Heart left ventricle (tissue), 16 donors: ENCODE measurements at regions not wholly inside any gene's neighbourhood (a gene's known extent, or its start where the extent isn't known, plus 50 kb on each side); places are given as distances from the start of the nearest gene placed in this dataset.
"Not testable (repeated sequence)": the region's sequence is repeated elsewhere in the genome, so short reads cannot be mapped to it uniquely, and the experiment has no call there.

Experiments used
- ATAC-seq, 4 donors: fragments of 200-7000 bp; cut with Tn5 transposase; one replicate each; pipeline ENCODE4 v1.9.1; 2020 to 2022; ENCODE audit warnings: moderate library complexity in 4 of 4, mild to moderate bottlenecking in 3 of 4, moderate number of reproducible peaks in 1 of 4
- DNase-seq, 5 donors: peaks; one replicate each; pipeline ENCODE4 v3.0.0-alpha.2; 2020
- H3K27ac ChIP-seq, 12 donors: fragments of 200-600 bp; sonication (generic) in 4 of 12; one replicate each; pipeline versions ENCODE4 v1.5.0 to v1.8.0; 2016 to 2022; ENCODE audit warnings: mild to moderate bottlenecking in 2 of 12
- H3K27me3 ChIP-seq, 9 donors: fragments of 200-600 bp; sonication (generic) in 2 of 9; one replicate each; pipeline versions ENCODE4 v1.5.1 to v1.8.0; 2016 to 2022; ENCODE audit warnings: mild to moderate bottlenecking in 3 of 9
- H3K36me3 ChIP-seq, 9 donors: fragments of 200-600 bp; sonication (generic) in 2 of 9; one replicate each; pipeline versions ENCODE4 v1.5.0 to v1.8.0; 2018 to 2022; ENCODE audit warnings: mild to moderate bottlenecking in 2 of 9
- H3K4me1 ChIP-seq, 12 donors: fragments of 200-600 bp; sonication (generic) in 4 of 12; one replicate each; pipeline versions ENCODE4 v1.5.0 to v1.8.0; 2016 to 2022; ENCODE audit warnings: mild to moderate bottlenecking in 3 of 12
- H3K4me3 ChIP-seq, 12 donors: fragments of 200-600 bp; sonication (generic) in 4 of 12; one replicate each; pipeline versions ENCODE4 v1.5.0 to v1.8.0; 2017 to 2022; ENCODE audit warnings: mild to moderate bottlenecking in 9 of 12, moderate library complexity in 4 of 12
- H3K9me3 ChIP-seq, 12 donors: fragments of 200-600 bp; sonication (generic) in 4 of 12; one replicate each; pipeline versions ENCODE4 v1.5.0 to v1.8.0; 2016 to 2022; ENCODE audit warnings: mild to moderate bottlenecking in 1 of 12
- POLR2A ChIP-seq, 2 donors: fragments of 450-650 bp; IDR thresholded peaks; one replicate each; pipeline ENCODE4 v1.6.1; 2017; ENCODE audit warnings: antibody characterized with exemption in 2 of 2, mild to moderate bottlenecking in 2 of 2, moderate library complexity in 2 of 2
- WGBS, 4 donors: extraction: QIAGEN DNeasy Blood & Tissue Kit in 2 of 4; methylation state at CpG; one replicate each; pipeline versions ENCODE4 v1.1.5 to v1.1.7; 2013 to 2018; 5-methylcytosine and 5-hydroxymethylcytosine counted together
- intact Hi-C, 10 donors: fragments of 100-400 bp; cut with DNase I; formaldehyde crosslinking; loops; one replicate each; pipeline versions ENCODE4 v1.11.1 to v1.14.2; 2022
- TF ChIP-seq, protein P1 (sequence below), 12 donors: fragments of 200-600 bp; sonication (generic) in 4 of 12; IDR thresholded peaks; one replicate each; pipeline versions ENCODE4 v1.5.0 to v1.8.0; 2018 to 2022; ENCODE audit warnings: antibody characterized with exemption in 12 of 12, mild to moderate bottlenecking in 5 of 12
- donor health status: ischemic (EF 13 %, LVEDD 7.1; RV severe dilation, severe dysfunction).
- donor health status: healthy with polysubstance abuse.
- donor health status: DM: no; HTN: yes; CAD: no.
- donor health status: DM: no; HTN: no; CAD: no.
- donor health status: ischemic (EF 25% LVEDD 6.9; RV normal size, moderate dysfunction).
- donor health status: ischemic (EF 25% LVEDD 5.7; RV mildly dilated, moderate dysfunction).
- donor health status: healthy.
- donor health status: DM: yes; HTN: yes; CAD: no.
- donor health status: ischemic (EF 35%, LVEDD 5.7; RV mildly dilated, moderate dysfunction).
- donor health status: nonischemic (EF 11% LVEDD 7.7; RV severe dilation, severe dysfunction).
- donor health status: DM: yes; HTN: yes; CAD: no.
- donor health status: PGD.
- donor health status: ischemic (EF 29% LVEDD 5.4; RV normal size, mild dysfunction).
- donor health status: nonischemic (EF 23%, LVEDD 6.1; RV moderate dilation, normal function).

DNA sequence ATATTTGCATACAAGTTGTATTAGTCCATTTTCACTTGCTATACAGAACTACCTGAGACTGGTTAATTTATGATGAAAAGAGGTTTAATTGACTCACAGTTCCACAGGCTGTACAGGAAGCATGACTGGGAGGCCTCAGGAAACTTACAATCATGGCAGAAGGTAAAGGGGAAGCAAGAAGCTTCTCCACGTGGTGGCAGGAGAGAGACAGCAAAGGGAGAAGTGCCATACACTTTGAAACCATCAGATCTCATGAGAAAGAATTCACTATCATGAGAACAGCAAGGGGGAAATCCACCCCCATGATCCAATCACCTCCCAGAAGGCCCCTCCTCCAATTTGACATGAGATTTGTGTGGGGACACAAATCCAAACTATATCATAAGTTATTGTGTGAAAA is 506.7 kb upstream of the DPH6 start:
- not testable (repeated sequence) for H3K27me3 ChIP-seq, H3K4me1 ChIP-seq, H3K27ac ChIP-seq, H3K9me3 ChIP-seq, ATAC-seq, H3K4me3 ChIP-seq, H3K36me3 ChIP-seq
- TF ChIP-seq, protein P1, sequence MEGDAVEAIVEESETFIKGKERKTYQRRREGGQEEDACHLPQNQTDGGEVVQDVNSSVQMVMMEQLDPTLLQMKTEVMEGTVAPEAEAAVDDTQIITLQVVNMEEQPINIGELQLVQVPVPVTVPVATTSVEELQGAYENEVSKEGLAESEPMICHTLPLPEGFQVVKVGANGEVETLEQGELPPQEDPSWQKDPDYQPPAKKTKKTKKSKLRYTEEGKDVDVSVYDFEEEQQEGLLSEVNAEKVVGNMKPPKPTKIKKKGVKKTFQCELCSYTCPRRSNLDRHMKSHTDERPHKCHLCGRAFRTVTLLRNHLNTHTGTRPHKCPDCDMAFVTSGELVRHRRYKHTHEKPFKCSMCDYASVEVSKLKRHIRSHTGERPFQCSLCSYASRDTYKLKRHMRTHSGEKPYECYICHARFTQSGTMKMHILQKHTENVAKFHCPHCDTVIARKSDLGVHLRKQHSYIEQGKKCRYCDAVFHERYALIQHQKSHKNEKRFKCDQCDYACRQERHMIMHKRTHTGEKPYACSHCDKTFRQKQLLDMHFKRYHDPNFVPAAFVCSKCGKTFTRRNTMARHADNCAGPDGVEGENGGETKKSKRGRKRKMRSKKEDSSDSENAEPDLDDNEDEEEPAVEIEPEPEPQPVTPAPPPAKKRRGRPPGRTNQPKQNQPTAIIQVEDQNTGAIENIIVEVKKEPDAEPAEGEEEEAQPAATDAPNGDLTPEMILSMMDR (IDR thresholded peaks at IDR 0.05): peak in 10 of 12 donors; percentile 8 to 46 (median 28)
- 18 to 33% (median 25%) methylated on average over 1 of the region's 1 CpG for WGBS, 4 donors
- DNase-seq: peak in 1 of 5 donors; percentile 21
- intact Hi-C loops: loop anchor here in 1 of 10 donors (10.0 kb wide), 1 partner anchor 62 kb away; no protein-coding TSS in a partner anchor

GRCh38 chr15:36053746-36054145 is 507.8 kb upstream of the DPH6 start:
- Histone ChIP-seq H3K4me3 (no peak overlapping the region), H3K27me3 (no peaks in the 10 kb centered on the region), H3K27ac (no peak overlapping the region), H3K4me1 (no peaks in the 10 kb centered on the region), H3K9me3 (no peaks in the 10 kb centered on the region), H3K36me3 (no peaks in the 10 kb centered on the region)
- intact Hi-C loops: loop anchor here in 1 of 10 donors (10.0 kb wide), 1 partner anchor 61 kb away; no protein-coding TSS in a partner anchor
- ATAC-seq: no peak
- TF ChIP-seq POLR2A (IDR thresholded peaks at IDR 0.05): no peak
- TF ChIP-seq, protein P1 (IDR thresholded peaks at IDR 0.05): no peak
- DNase-seq: no peak
- 78 to 96% (median 79%) methylated on average over 1 of the region's 1 CpG for WGBS, 4 donors

- DNase-seq (no peak), ATAC-seq (no peak)
- TF ChIP-seq, protein P1 (IDR thresholded peaks at IDR 0.05): no peak
- TF ChIP-seq POLR2A (IDR thresholded peaks at IDR 0.05): no peak
- H3K27me3 ChIP-seq: no peaks in the 10 kb centered on the region
- H3K36me3 ChIP-seq: no peaks in the 10 kb centered on the region
- intact Hi-C loops: loop anchor here in 1 of 10 donors (10.0 kb wide), 1 partner anchor 55 kb away; no protein-coding TSS in a partner anchor
- no peak overlapping the region for H3K27ac ChIP-seq
- no peak overlapping the region for H3K4me3 ChIP-seq
- no peaks in the 10 kb centered on the region for H3K9me3 ChIP-seq
- 90 to 93% (median 91%) methylated on average over 3 of the region's 3 CpGs for WGBS, 4 donors
- peaks cover 0 to 9% (median 0%) of the 10 kb centered on the region in 12 donors for H3K4me1 ChIP-seq
Measured at GRCh38 chr15:36059596-36059995, 513.6 kb upstream of the DPH6 start.

DNA sequence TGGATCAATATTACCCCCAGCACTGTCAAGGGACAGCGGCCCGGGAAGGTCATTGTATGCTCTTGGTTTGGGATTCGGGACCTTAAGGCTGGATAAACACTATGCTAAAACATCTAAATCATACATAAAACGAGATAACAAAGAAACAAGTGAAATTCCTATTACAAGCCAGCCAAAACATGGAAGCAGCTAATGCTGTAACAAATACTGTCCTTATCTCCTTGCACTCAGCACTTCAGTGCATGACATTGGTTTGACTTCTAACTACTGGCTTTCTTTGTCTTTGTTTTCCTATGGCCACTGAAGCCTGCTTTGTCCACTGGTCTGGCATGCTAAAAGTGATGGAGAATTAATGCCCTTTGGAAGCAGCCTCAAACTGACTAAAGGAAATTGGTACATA is 516.4 kb upstream of the DPH6 start:
- peak; percentile 51 to 79 (median 69) for ATAC-seq
- 40 to 55% (median 50%) methylated on average over 4 of the region's 4 CpGs for WGBS, 4 donors
- TF ChIP-seq, protein P1 (IDR thresholded peaks at IDR 0.05): no peak
- TF ChIP-seq POLR2A (IDR thresholded peaks at IDR 0.05): no peak

More for the DNA sequence above, 516.4 kb upstream of the DPH6 start:
- intact Hi-C loops: no loop called here
- Histone ChIP-seq H3K4me3 (no peak overlapping the region), H3K9me3 (no peaks in the 10 kb centered on the region), H3K4me1 (peaks cover 0 to 9% (median 0%) of the 10 kb centered on the region in 12 donors), H3K27ac (peak overlapping the region in 1 of 12 donors; percentile 20), H3K27me3 (no peaks in the 10 kb centered on the region), H3K36me3 (no peaks in the 10 kb centered on the region)
- no peak for DNase-seq
